GM12878 (cell line): ENCODE measurements at regions not wholly inside any gene's neighbourhood (a gene's known extent, or its start where the extent isn't known, plus 50 kb on each side); places are given as distances from the start of the nearest gene placed in this dataset.

Source experiments
- ATAC-seq: fragments of 200-7000 bp; cut with Tn5 transposase; 3 replicates; pipeline ENCODE4 v1.9.1; 2020; ENCODE audit warnings: mild to moderate bottlenecking, moderate library complexity
- BruUV-seq: library from RNA; stranded (reverse); fragments of 400-500 nt; replicated peaks from 2 replicates; lab custom pipeline; 2021; lab: Mats Ljungman, UMichigan
- CTCF ChIA-PET: fragments of 300-600 bp; sonication (Branson Sonifier 250); formaldehyde crosslinking; extraction: SDS; loops from one replicate; lab custom pipeline; 2021; ENCODE audit warnings: inconsistent platforms; lab: Yijun Ruan, JAX
- POLR2A ChIA-PET: fragments of 350-600 bp; formaldehyde crosslinking; extraction: SDS; loops from one replicate; lab custom pipeline; 2021; ENCODE audit warnings: inconsistent platforms; lab: Charles Lee
- RAD21 ChIA-PET: fragments of 300-600 bp; sonication (Branson Sonifier 250); formaldehyde crosslinking; loops from one replicate; lab custom pipeline; 2023; ENCODE audit warnings: antibody characterized with exemption; ENCODE audit not compliant: unreplicated experiment; lab: Charles Lee
- SMC1A ChIA-PET: fragments of 300-600 bp; sonication (Branson Sonifier 250); formaldehyde crosslinking; loops from one replicate; lab custom pipeline; 2023; ENCODE audit not compliant: unreplicated experiment, uncharacterized antibody; lab: Charles Lee
- DNase-seq: peaks from one replicate; pipeline ENCODE4 v3.0.0-alpha.2; 2011; ENCODE audit warnings: low read depth, low spot score
- FAIRE-seq: peaks from 3 replicates; lab custom pipeline; 2011; peaks lifted over from hg19 to GRCh38; lab: Jason Lieb, UNC
- H2AFZ ChIP-seq: 2 replicates; pipeline ENCODE4 v1.6.0; 2011; ENCODE audit warnings: low read depth, low read length, control low read depth; ENCODE audit not compliant: control insufficient read depth
- H3K27ac ChIP-seq: 2 replicates; pipeline ENCODE4 v1.5.1; 2011; ENCODE audit warnings: control low read depth; ENCODE audit not compliant: control insufficient read depth, insufficient read depth
- H3K27me3 ChIP-seq, 2 experiments: replicated peaks in 1 of 2; 2 replicates each; pipeline versions ENCODE4 v1.6.0 to v1.6.1; 2011; ENCODE audit warnings: low read length in 1 of 2; ENCODE audit not compliant: control insufficient read depth in 2 of 2, insufficient read depth in 2 of 2
- H3K36me3 ChIP-seq, 2 experiments: 2 replicates each; pipeline ENCODE4 v1.5.1; 2011; ENCODE audit warnings: low read length in 1 of 2; ENCODE audit not compliant: control insufficient read depth in 2 of 2, insufficient read depth in 2 of 2
- H3K4me1 ChIP-seq: 2 replicates; pipeline ENCODE4 v1.6.1; 2011; ENCODE audit warnings: mild to moderate bottlenecking, low read length, moderate library complexity, mixed read lengths; ENCODE audit not compliant: control insufficient read depth, insufficient read depth
- H3K4me2 ChIP-seq: 2 replicates; pipeline ENCODE4 v1.6.0; 2011; ENCODE audit warnings: control low read depth; ENCODE audit not compliant: control insufficient read depth, insufficient read depth
- H3K4me3 ChIP-seq: fragments of 200-600 bp; sonication (generic); 2 replicates; pipeline ENCODE4 v1.5.1; 2016
- H3K79me2 ChIP-seq: 2 replicates; pipeline ENCODE4 v1.6.0; 2011; ENCODE audit warnings: low read length; ENCODE audit not compliant: control insufficient read depth, insufficient read depth
- H3K9ac ChIP-seq: 2 replicates; pipeline ENCODE4 v1.8.0; 2011; ENCODE audit warnings: low read length, control low read depth, mixed read lengths; ENCODE audit not compliant: control insufficient read depth, insufficient read depth
- H3K9me3 ChIP-seq: replicated peaks from 3 replicates; pipeline ENCODE4 v1.5.1; 2011; ENCODE audit warnings: mild to moderate bottlenecking, low read length; ENCODE audit not compliant: control insufficient read depth, insufficient read depth
- H4K20me1 ChIP-seq: 2 replicates; pipeline ENCODE4 v1.6.0; 2011; ENCODE audit not compliant: control insufficient read depth, insufficient read depth
- CTCF ChIP-seq, 3 experiments: IDR thresholded peaks in 2 of 3; conservative IDR thresholded peaks in 1 of 3; 2 replicates each; pipeline ENCODE4 v1.5.1; 2011; ENCODE audit warnings: low read depth in 3 of 3, low read length in 3 of 3, mild to moderate bottlenecking in 3 of 3, control low read depth in 2 of 3, moderate library complexity in 2 of 3, inconsistent platforms in 1 of 3, mixed read lengths in 1 of 3; ENCODE audit not compliant: control insufficient read depth in 2 of 3, insufficient read depth in 1 of 3; ENCODE audit errors: extremely low read depth in 1 of 3
- ESRRA ChIP-seq: IDR thresholded peaks from 2 replicates; pipeline ENCODE4 v1.6.1; 2012; ENCODE audit warnings: mild to moderate bottlenecking, low read length, improper control_type of control experiment
- HDAC2 ChIP-seq: fragments of 200-600 bp; sonication (generic); IDR thresholded peaks from 2 replicates; pipeline ENCODE4 v1.6.1; 2017
- IKZF2 ChIP-seq, 2 experiments: fragments of 450-650 bp; IDR thresholded peaks; 2 replicates each; pipeline ENCODE4 v1.6.1; 2017; ENCODE audit warnings: mild to moderate bottlenecking in 2 of 2, moderate library complexity in 2 of 2
- POLR2AphosphoS2 ChIP-seq: IDR thresholded peaks from 2 replicates; pipeline ENCODE4 v1.6.1; 2011; ENCODE audit warnings: low read depth, mild to moderate bottlenecking, low read length, improper control_type of control experiment, moderate library complexity
- POU2F2 ChIP-seq: IDR thresholded peaks from 3 replicates; pipeline ENCODE4 v1.6.1; 2011; ENCODE audit warnings: low read depth, mild to moderate bottlenecking, low read length, borderline replicate concordance
- RAD21 ChIP-seq: IDR thresholded peaks from 2 replicates; pipeline ENCODE4 v1.6.1; 2011; ENCODE audit warnings: mild to moderate bottlenecking, low read depth, low read length, moderate library complexity; ENCODE audit not compliant: insufficient read depth
- RB1 ChIP-seq: fragments of 450-650 bp; formaldehyde crosslinking; IDR thresholded peaks from 2 replicates; pipeline ENCODE4 v1.6.1; 2017; ENCODE audit warnings: mild to moderate bottlenecking, borderline replicate concordance
- REST ChIP-seq: IDR thresholded peaks from 2 replicates; pipeline ENCODE4 v1.6.1; 2012; ENCODE audit warnings: mild to moderate bottlenecking, low read depth, low read length
- SIN3A ChIP-seq: IDR thresholded peaks from 2 replicates; pipeline ENCODE4 v1.6.1; 2012; ENCODE audit warnings: low read depth, low read length, improper control_type of control experiment
- SMAD1 ChIP-seq: fragments of 450-650 bp; IDR thresholded peaks from 2 replicates; pipeline ENCODE4 v1.6.1; 2018; ENCODE audit warnings: mild to moderate bottlenecking, low read depth; ENCODE audit not compliant: partially characterized antibody
- SMC3 ChIP-seq: IDR thresholded peaks from 2 replicates; pipeline ENCODE4 v1.6.1; 2011; ENCODE audit warnings: low read length, improper control_type of control experiment, borderline replicate concordance
- SREBF2 ChIP-seq: IDR thresholded peaks from 2 replicates; pipeline ENCODE4 v1.6.1; 2012; ENCODE audit warnings: mild to moderate bottlenecking, low read length
- YBX1 ChIP-seq: fragments of 450-650 bp; IDR thresholded peaks from 2 replicates; pipeline ENCODE4 v1.6.1; 2016; ENCODE audit warnings: antibody characterized with exemption
- YY1 ChIP-seq: IDR thresholded peaks from 2 replicates; pipeline ENCODE4 v1.6.1; 2011; ENCODE audit warnings: low read depth, mild to moderate bottlenecking, low read length
- WGBS: methylation state at CpG from one replicate; pipeline ENCODE4 v1.1.6; 2016; ENCODE audit warnings: low lambda C conversion rate; ENCODE audit not compliant: insufficient replicate concordance, insufficient coverage; ENCODE audit errors: missing lambda C conversion rate; 5-methylcytosine and 5-hydroxymethylcytosine counted together
- in situ Hi-C: fragments of 300-500 bp; cut with MboI; formaldehyde crosslinking; loops from 9 replicates; pipeline ENCODE4 v1.14.3; 2018; ENCODE audit warnings: mixed read lengths
- intact Hi-C: fragments of 100-400 bp; cut with micrococcal nuclease; formaldehyde crosslinking; loops from one replicate; pipeline ENCODE4 v1.14.2; 2022; ENCODE audit not compliant: unreplicated experiment
- TF ChIP-seq, protein P1 (sequence below): fragments of 450-650 bp; IDR thresholded peaks from 2 replicates; pipeline ENCODE4 v1.6.1; 2017; ENCODE audit warnings: mild to moderate bottlenecking, low read depth, inconsistent platforms; ENCODE audit not compliant: poor library complexity, severe bottlenecking

DNA sequence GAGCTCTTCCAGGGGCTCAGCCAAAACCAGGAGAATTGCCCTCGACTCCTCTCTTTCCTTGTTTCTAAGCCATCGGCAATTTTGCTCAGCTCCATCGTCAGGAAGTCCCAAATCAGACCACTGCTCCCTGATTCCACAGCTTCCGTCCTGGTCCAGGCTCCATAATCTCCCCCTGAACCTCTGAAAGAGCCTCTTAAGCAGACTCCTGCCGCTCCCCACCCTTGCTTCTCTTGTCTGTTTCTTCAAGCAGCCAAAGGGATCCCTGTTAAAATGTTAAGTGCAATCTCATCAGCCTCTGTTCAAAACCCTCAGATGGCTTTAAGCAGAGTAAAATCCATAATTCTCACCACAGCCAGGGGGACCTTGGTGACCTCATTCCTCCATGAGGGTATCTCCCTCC lies 244.7 kb upstream of the SPTLC3 start:
- CTCF ChIA-PET = no interaction called here
- Histone ChIP-seq H3K4me2 (no peak overlapping the region), H2AFZ (no peak overlapping the region), H3K27me3 (no peaks in the 10 kb centered on the region), H3K9ac (no peak overlapping the region), H3K9me3 (no peaks in the 10 kb centered on the region), H3K4me3 (no peak overlapping the region), H3K27ac (no peak overlapping the region), H3K79me2 (no peaks in the 10 kb centered on the region), H4K20me1 (no peaks in the 10 kb centered on the region), H3K4me1 (no peaks in the 10 kb centered on the region), H3K36me3 (no peaks in the 10 kb centered on the region)
- no peak for DNase-seq
- POLR2A ChIA-PET = no interaction called here
- BruUV-seq = no TSS peak
- WGBS = 19% methylated on average over 5 of the region's 5 CpGs
- FAIRE-seq = no peak
- in situ Hi-C loops (no loop called here), intact Hi-C loops (no loop called here)
- no peak for ATAC-seq
- RAD21 ChIA-PET = no interaction called here
- SMC1A ChIA-PET = interaction anchor here (1.7 kb wide), 1 partner anchor 10 kb away, joined by 4 read pairs; no protein-coding TSS in a partner anchor
- TF ChIP-seq SMAD1 (no peak), ESRRA (no peak), POU2F2 (no peak), YBX1 (no peak), HDAC2 (no peak), SIN3A (no peak), POLR2AphosphoS2 (no peak), IKZF2 (IDR thresholded peaks at IDR 0.05) (no peak), SMC3 (no peak), REST (no peak), YY1 (no peak), SREBF2 (no peak), RB1 (no peak), RAD21 (no peak), CTCF (IDR thresholded peaks at IDR 0.05 in 2 of 3, conservative IDR thresholded peaks at IDR 0.05 in 1 of 3; ENCODE audit: control insufficient read depth in 2 of 3, extremely low read depth in 1 of 3, insufficient read depth in 1 of 3, low read depth in 3 of 3, low read length in 3 of 3) (no peak)
- TF ChIP-seq, protein P1, sequence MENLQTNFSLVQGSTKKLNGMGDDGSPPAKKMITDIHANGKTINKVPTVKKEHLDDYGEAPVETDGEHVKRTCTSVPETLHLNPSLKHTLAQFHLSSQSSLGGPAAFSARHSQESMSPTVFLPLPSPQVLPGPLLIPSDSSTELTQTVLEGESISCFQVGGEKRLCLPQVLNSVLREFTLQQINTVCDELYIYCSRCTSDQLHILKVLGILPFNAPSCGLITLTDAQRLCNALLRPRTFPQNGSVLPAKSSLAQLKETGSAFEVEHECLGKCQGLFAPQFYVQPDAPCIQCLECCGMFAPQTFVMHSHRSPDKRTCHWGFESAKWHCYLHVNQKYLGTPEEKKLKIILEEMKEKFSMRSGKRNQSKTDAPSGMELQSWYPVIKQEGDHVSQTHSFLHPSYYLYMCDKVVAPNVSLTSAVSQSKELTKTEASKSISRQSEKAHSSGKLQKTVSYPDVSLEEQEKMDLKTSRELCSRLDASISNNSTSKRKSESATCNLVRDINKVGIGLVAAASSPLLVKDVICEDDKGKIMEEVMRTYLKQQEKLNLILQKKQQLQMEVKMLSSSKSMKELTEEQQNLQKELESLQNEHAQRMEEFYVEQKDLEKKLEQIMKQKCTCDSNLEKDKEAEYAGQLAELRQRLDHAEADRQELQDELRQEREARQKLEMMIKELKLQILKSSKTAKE = no peak
